ENCODE measurements at regions not wholly inside any gene's neighbourhood (a gene's known extent, or its start where the extent isn't known, plus 50 kb on each side); places are given as distances from the start of the nearest gene placed in this dataset.

- DNase-seq (ENCODE audit: low spot score) = no peak
Observed at GRCh38 chr13:103188713-103189326, 122.6 kb upstream of the SLC10A2 start.

- no peak for DNase-seq (ENCODE audit: low spot score)
Observed at GRCh38 chr13:103187721-103188156, 121.5 kb upstream of the SLC10A2 start.

GRCh38 chr13:103184413-103184812 lies 118.2 kb upstream of the SLC10A2 start:
- no peak for DNase-seq (ENCODE audit: low spot score)

GRCh38 chr13:103178986-103179943 lies 113.0 kb upstream of the SLC10A2 start:
- no peak for DNase-seq (ENCODE audit: low spot score)

- no peak for DNase-seq (ENCODE audit: low spot score)
Observed at GRCh38 chr13:103174966-103175365, 108.7 kb upstream of the SLC10A2 start.

GRCh38 chr13:103168901-103169508 lies 102.8 kb upstream of the SLC10A2 start:
- no peak for DNase-seq (ENCODE audit: low spot score)

- no peak for DNase-seq (ENCODE audit: low spot score)
Observed at GRCh38 chr13:103164251-103164650, 98.0 kb upstream of the SLC10A2 start.

- DNase-seq (ENCODE audit: low spot score) = no peak
Observed at GRCh38 chr13:103161476-103161875, 95.3 kb upstream of the SLC10A2 start.

GRCh38 chr13:103157434-103158145 lies 91.4 kb upstream of the SLC10A2 start:
- no peak for DNase-seq (ENCODE audit: low spot score)

GRCh38 chr13:103157016-103157415 lies 90.8 kb upstream of the SLC10A2 start:
- DNase-seq (ENCODE audit: low spot score) = no peak

- DNase-seq (ENCODE audit: low spot score) = no peak
Observed at GRCh38 chr13:103156346-103156998, 90.3 kb upstream of the SLC10A2 start.

GRCh38 chr13:103153466-103153865 lies 87.2 kb upstream of the SLC10A2 start:
- DNase-seq (ENCODE audit: low spot score) = no peak

GRCh38 chr13:103147961-103148360 lies 81.7 kb upstream of the SLC10A2 start:
- DNase-seq (ENCODE audit: low spot score) = no peak

- no peak for DNase-seq (ENCODE audit: low spot score)
Observed at GRCh38 chr13:103145442-103145841, 79.2 kb upstream of the SLC10A2 start.

- DNase-seq (ENCODE audit: low spot score) = no peak
Observed at GRCh38 chr13:103143432-103143831, 77.2 kb upstream of the SLC10A2 start.

- no peak for DNase-seq (ENCODE audit: low spot score)
Observed at GRCh38 chr13:103142151-103142550, 75.9 kb upstream of the SLC10A2 start.

GRCh38 chr13:103140001-103140671 lies 73.9 kb upstream of the SLC10A2 start:
- no peak for DNase-seq (ENCODE audit: low spot score)

- DNase-seq (ENCODE audit: low spot score) = no peak
Observed at GRCh38 chr13:103134271-103134670, 68.1 kb upstream of the SLC10A2 start.

- no peak for DNase-seq (ENCODE audit: low spot score)
Observed at GRCh38 chr13:103133556-103133955, 67.3 kb upstream of the SLC10A2 start.

- no peak for DNase-seq (ENCODE audit: low spot score)
Observed at GRCh38 chr13:103130681-103131210, 64.5 kb upstream of the SLC10A2 start.

GRCh38 chr13:103130146-103130545 lies 63.9 kb upstream of the SLC10A2 start:
- DNase-seq (ENCODE audit: low spot score) = no peak

Measured in hematopoietic multipotent progenitor cell treated with erythropoietin and hydrocortisone succinate and interleukin-3 and kit ligand, for 17 days (in vitro differentiated cells).